HEK293 (cell line): ENCODE measurements at regions not wholly inside any gene's neighbourhood (a gene's known extent, or its start where the extent isn't known, plus 50 kb on each side); places are given as distances from the start of the nearest gene placed in this dataset.

Experiments used
- CTCF ChIP-seq: fragments of 450-650 bp; formaldehyde crosslinking; IDR thresholded peaks from 2 replicates; pipeline ENCODE4 v1.5.1; 2016; ENCODE audit warnings: missing biosample characterization, missing genetic modification characterization
- EGR2 ChIP-seq: fragments of 450-650 bp; formaldehyde crosslinking; IDR thresholded peaks from 2 replicates; pipeline ENCODE4 v1.5.1; 2016; ENCODE audit warnings: low read depth, missing biosample characterization, missing genetic modification characterization
- ZBTB8A ChIP-seq: fragments of 450-650 bp; formaldehyde crosslinking; IDR thresholded peaks from 2 replicates; pipeline ENCODE4 v1.5.1; 2016; ENCODE audit warnings: missing biosample characterization, missing genetic modification characterization
- ZNF184 ChIP-seq: fragments of 450-650 bp; IDR thresholded peaks from 2 replicates; pipeline ENCODE4 v1.5.1; 2018; ENCODE audit warnings: missing biosample characterization, mild to moderate bottlenecking, missing genetic modification characterization
- ZNF211 ChIP-seq: fragments of 450-650 bp; formaldehyde crosslinking; IDR thresholded peaks from 2 replicates; pipeline ENCODE4 v1.5.1; 2016; ENCODE audit warnings: low read depth, missing biosample characterization, missing genetic modification characterization
- ZNF341 ChIP-seq: fragments of 450-650 bp; formaldehyde crosslinking; IDR thresholded peaks from 2 replicates; pipeline ENCODE4; 2016; ENCODE audit warnings: low read depth, missing biosample characterization, missing genetic modification characterization
- ZNF423 ChIP-seq: fragments of 450-650 bp; formaldehyde crosslinking; IDR thresholded peaks from 2 replicates; pipeline ENCODE4 v1.5.1; 2016; ENCODE audit warnings: missing biosample characterization, missing genetic modification characterization
- ZNF830 ChIP-seq: fragments of 450-650 bp; IDR thresholded peaks from 2 replicates; pipeline ENCODE4 v1.5.0; 2018; ENCODE audit warnings: missing biosample characterization, missing genetic modification characterization, low read depth, mild to moderate bottlenecking, moderate library complexity

- TF ChIP-seq CTCF (no peak), EGR2 (tag by site-specific recombination) (no peak), ZNF830 (no peak), ZNF211 (no peak), ZNF184 (no peak), ZNF423 (tag by site-specific recombination) (no peak), ZNF341 (tag by site-specific recombination) (no peak), ZBTB8A (tag by site-specific recombination) (no peak)
Measured at GRCh38 chr18:27717250-27717649, 459.7 kb downstream of the CDH2 start.
